Right lobe of liver (tissue), 6 donors: ENCODE measurements at regions not wholly inside any gene's neighbourhood (a gene's known extent, or its start where the extent isn't known, plus 50 kb on each side); places are given as distances from the start of the nearest gene placed in this dataset.

Experiments used
- ATAC-seq, 4 donors: fragments of 200-7000 bp; cut with Tn5 transposase; one replicate each; pipeline ENCODE4 v1.9.1; 2020; ENCODE audit warnings: mild to moderate bottlenecking in 4 of 4, moderate library complexity in 4 of 4
- DNase-seq, 3 donors: peaks; one replicate each; pipeline ENCODE4 v3.0.0-alpha.2; 2020
- H3K27ac ChIP-seq, 3 donors: fragments of 200-600 bp; one replicate each; pipeline ENCODE4 v1.8.0; 2022
- H3K27me3 ChIP-seq, 2 donors: fragments of 200-600 bp; one replicate each; pipeline ENCODE4 v1.8.0; 2022
- H3K36me3 ChIP-seq, 4 donors: fragments of 200-600 bp; sonication (generic) in 1 of 4; one replicate each; pipeline versions ENCODE4 v1.5.1 to v1.8.0; 2017 to 2022; ENCODE audit warnings: control low read depth in 1 of 4
- H3K4me1 ChIP-seq, 4 donors: fragments of 200-600 bp; sonication (generic) in 1 of 4; one replicate each; pipeline versions ENCODE4 v1.5.1 to v1.8.0; 2017 to 2022; ENCODE audit warnings: control low read depth in 1 of 4
- H3K4me3 ChIP-seq, 3 donors: fragments of 200-600 bp; one replicate each; pipeline ENCODE4 v1.8.0; 2022
- H3K9me3 ChIP-seq, 4 donors: fragments of 200-600 bp; sonication (generic) in 1 of 4; one replicate each; pipeline versions ENCODE4 v1.5.1 to v1.8.0; 2017 to 2022; ENCODE audit warnings: control low read depth in 1 of 4
- CTCF ChIP-seq, 4 donors: fragments of 200-600 bp in 3 of 4; fragments of 450-650 bp in 1 of 4; IDR thresholded peaks; one replicate each; pipeline versions ENCODE4 v1.5.1 to v1.8.0; 2016 to 2022; ENCODE audit warnings: antibody characterized with exemption in 4 of 4, mild to moderate bottlenecking in 2 of 4
- POLR2A ChIP-seq: fragments of 450-650 bp; IDR thresholded peaks from one replicate; pipeline ENCODE4 v1.6.1; 2017; ENCODE audit warnings: antibody characterized with exemption, mild to moderate bottlenecking
- WGBS: methylation state at CpG from one replicate; pipeline ENCODE4 v1.1.6; 2018; ENCODE audit warnings: low coverage, low lambda C conversion rate; ENCODE audit not compliant: insufficient coverage; ENCODE audit errors: missing lambda C conversion rate; 5-methylcytosine and 5-hydroxymethylcytosine counted together
- intact Hi-C, 2 donors: fragments of 100-400 bp; cut with DNase I; formaldehyde crosslinking; loops; one replicate each; pipeline versions ENCODE4 v1.11.2 to v1.14.1; 2022
- donor health status: DM: no; HTN: yes; CAD: no.
- donor health status: DM: no; HTN: no; CAD: no.
- donor health status: DM: no; HTN: no; CAD: no.
- donor health status: DM: no; HTN: yes; CAD: no.
- donor health status: DM: no; HTN: yes; CAD: no.

GRCh38 chr1:193348091-193348768, 161.8 kb upstream of the B3GALT2 start:
- Histone ChIP-seq H3K27ac (no peak overlapping the region), H3K36me3 (no peaks in the 10 kb centered on the region), H3K4me1 (no peaks in the 10 kb centered on the region), H3K9me3 (no peaks in the 10 kb centered on the region), H3K4me3 (no peak overlapping the region), H3K27me3 (no peaks in the 10 kb centered on the region)
- 82% methylated on average over 6 of the region's 6 CpGs for WGBS
- no peak for ATAC-seq
- intact Hi-C loops = no loop called here
- DNase-seq = no peak
- TF ChIP-seq POLR2A (no peak), CTCF (IDR thresholded peaks at IDR 0.05) (no peak)

GRCh38 chr1:193346085-193346484, 159.7 kb upstream of the B3GALT2 start:
- no peak for TF ChIP-seq CTCF (IDR thresholded peaks at IDR 0.05)
- ATAC-seq (no peak), DNase-seq (no peak)
- Histone ChIP-seq H3K9me3 (no peaks in the 10 kb centered on the region), H3K36me3 (no peaks in the 10 kb centered on the region), H3K4me3 (no peak overlapping the region), H3K4me1 (no peaks in the 10 kb centered on the region), H3K27me3 (no peaks in the 10 kb centered on the region), H3K27ac (no peak overlapping the region)
- intact Hi-C loops = no loop called here

- DNase-seq = no peak
- Histone ChIP-seq H3K27ac (no peak overlapping the region), H3K36me3 (no peaks in the 10 kb centered on the region), H3K9me3 (no peaks in the 10 kb centered on the region), H3K4me3 (no peak overlapping the region), H3K4me1 (no peaks in the 10 kb centered on the region), H3K27me3 (no peaks in the 10 kb centered on the region)
- 91% methylated on average over 12 of the region's 13 CpGs for WGBS
- no peak for ATAC-seq
- intact Hi-C loops = no loop called here
- TF ChIP-seq POLR2A = no peak
- TF ChIP-seq CTCF (IDR thresholded peaks at IDR 0.05) = no peak
Measured at GRCh38 chr1:193342811-193343210, 156.4 kb upstream of the B3GALT2 start.

- Histone ChIP-seq H3K27ac (no peak overlapping the region), H3K9me3 (no peaks in the 10 kb centered on the region), H3K4me3 (no peak overlapping the region), H3K4me1 (no peaks in the 10 kb centered on the region), H3K36me3 (no peaks in the 10 kb centered on the region), H3K27me3 (no peaks in the 10 kb centered on the region)
- DNase-seq = no peak
- intact Hi-C loops = no loop called here
- no peak for ATAC-seq
- TF ChIP-seq CTCF (IDR thresholded peaks at IDR 0.05) (no peak), POLR2A (no peak)
Measured at GRCh38 chr1:193340331-193340730, 153.9 kb upstream of the B3GALT2 start.

GRCh38 chr1:193339401-193339800, 153.0 kb upstream of the B3GALT2 start:
- Histone ChIP-seq H3K36me3 (no peaks in the 10 kb centered on the region), H3K27ac (no peak overlapping the region), H3K9me3 (no peaks in the 10 kb centered on the region), H3K4me1 (no peaks in the 10 kb centered on the region), H3K27me3 (no peaks in the 10 kb centered on the region), H3K4me3 (no peak overlapping the region)
- TF ChIP-seq CTCF (IDR thresholded peaks at IDR 0.05) (no peak), POLR2A (no peak)
- intact Hi-C loops = no loop called here
- ATAC-seq = no peak
- no peak for DNase-seq
- 74% methylated on average over 4 of the region's 4 CpGs for WGBS
